ENCODE measurements at regions not wholly inside any gene's neighbourhood (a gene's known extent, or its start where the extent isn't known, plus 50 kb on each side); places are given as distances from the start of the nearest gene placed in this dataset.

DNA sequence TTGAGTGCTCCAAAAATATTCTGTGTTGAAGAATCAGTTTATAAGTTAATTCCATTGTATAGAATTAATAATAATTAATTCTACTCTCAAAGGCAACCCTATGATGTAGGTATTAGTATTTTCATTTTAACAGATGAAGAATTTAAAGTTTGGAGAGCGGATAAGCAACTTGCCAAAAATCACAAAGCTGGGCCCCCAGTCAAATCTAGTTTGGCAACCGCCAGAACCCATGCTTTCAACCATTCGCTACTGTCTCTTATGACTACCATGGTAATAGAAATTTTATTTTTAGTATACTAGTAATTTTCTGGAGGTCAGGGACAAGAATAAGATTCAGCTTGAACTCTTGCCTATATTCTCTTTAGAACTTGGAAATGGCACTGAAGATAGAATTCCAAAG lies 229.8 kb downstream of the IBTK start:
- TF ChIP-seq, protein P1, sequence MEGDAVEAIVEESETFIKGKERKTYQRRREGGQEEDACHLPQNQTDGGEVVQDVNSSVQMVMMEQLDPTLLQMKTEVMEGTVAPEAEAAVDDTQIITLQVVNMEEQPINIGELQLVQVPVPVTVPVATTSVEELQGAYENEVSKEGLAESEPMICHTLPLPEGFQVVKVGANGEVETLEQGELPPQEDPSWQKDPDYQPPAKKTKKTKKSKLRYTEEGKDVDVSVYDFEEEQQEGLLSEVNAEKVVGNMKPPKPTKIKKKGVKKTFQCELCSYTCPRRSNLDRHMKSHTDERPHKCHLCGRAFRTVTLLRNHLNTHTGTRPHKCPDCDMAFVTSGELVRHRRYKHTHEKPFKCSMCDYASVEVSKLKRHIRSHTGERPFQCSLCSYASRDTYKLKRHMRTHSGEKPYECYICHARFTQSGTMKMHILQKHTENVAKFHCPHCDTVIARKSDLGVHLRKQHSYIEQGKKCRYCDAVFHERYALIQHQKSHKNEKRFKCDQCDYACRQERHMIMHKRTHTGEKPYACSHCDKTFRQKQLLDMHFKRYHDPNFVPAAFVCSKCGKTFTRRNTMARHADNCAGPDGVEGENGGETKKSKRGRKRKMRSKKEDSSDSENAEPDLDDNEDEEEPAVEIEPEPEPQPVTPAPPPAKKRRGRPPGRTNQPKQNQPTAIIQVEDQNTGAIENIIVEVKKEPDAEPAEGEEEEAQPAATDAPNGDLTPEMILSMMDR (IDR thresholded peaks at IDR 0.05): no peak
- no peak for TF ChIP-seq POLR2A (IDR thresholded peaks at IDR 0.05)
